HepG2 (cell line): ENCODE measurements at regions not wholly inside any gene's neighbourhood (a gene's known extent, or its start where the extent isn't known, plus 50 kb on each side); places are given as distances from the start of the nearest gene placed in this dataset.

Experiments used
- ATAC-seq: fragments of 200-7000 bp; cut with Tn5 transposase; 3 replicates; pipeline ENCODE4 v1.9.1; 2020; ENCODE audit warnings: mild to moderate bottlenecking, moderate library complexity
- BruUV-seq: library from RNA; stranded (reverse); fragments of 400-500 nt; replicated peaks from 2 replicates; lab custom pipeline; 2021; lab: Mats Ljungman, UMichigan
- CTCF ChIA-PET: fragments of 300-600 bp; formaldehyde crosslinking; extraction: SDS; loops from one replicate; lab custom pipeline; 2021; ENCODE audit warnings: low total read pairs, inconsistent platforms, low intra/inter-chr PET ratio; lab: Yijun Ruan, JAX
- POLR2A ChIA-PET: fragments of 350-600 bp; sonication (Branson Sonifier 250); formaldehyde crosslinking; loops from one replicate; lab custom pipeline; 2020; ENCODE audit warnings: antibody characterized with exemption, inconsistent platforms; lab: Yijun Ruan, JAX
- DNase-seq: peaks from one replicate; pipeline ENCODE4 v3.0.0-alpha.2; 2015; ENCODE audit warnings: low spot score
- FAIRE-seq: peaks from 3 replicates; lab custom pipeline; 2011; peaks lifted over from hg19 to GRCh38; lab: Jason Lieb, UNC
- H2AFZ ChIP-seq: one replicate; pipeline ENCODE4 v1.6.1; 2011; ENCODE audit warnings: low read length, inconsistent platforms
- H3K27ac ChIP-seq: fragments of 300-600 bp; 3 replicates; pipeline ENCODE4 v1.8.0; 2011; ENCODE audit warnings: mixed run types, mild to moderate bottlenecking, mixed read lengths, low read length, inconsistent platforms; ENCODE audit not compliant: insufficient read depth; ENCODE audit errors: extremely low read length
- H3K27me3 ChIP-seq, 2 experiments: fragments of 200-600 bp in 1 of 2; 2 replicates in 1 of 2; 3 replicates in 1 of 2; pipeline versions ENCODE4 v1.6.0 to v1.8.0; 2011; ENCODE audit warnings: low read length in 2 of 2, mild to moderate bottlenecking in 2 of 2, moderate library complexity in 2 of 2, inconsistent platforms in 1 of 2; ENCODE audit not compliant: insufficient read depth in 2 of 2, control insufficient read depth in 1 of 2
- H3K36me3 ChIP-seq, 2 experiments: fragments of 200-600 bp in 1 of 2; replicated peaks in 1 of 2; 2 replicates in 1 of 2; 3 replicates in 1 of 2; pipeline versions ENCODE4 v1.5.1 to v1.8.0; 2011; ENCODE audit warnings: low read length in 2 of 2, inconsistent platforms in 1 of 2; ENCODE audit not compliant: insufficient read depth in 2 of 2, control insufficient read depth in 1 of 2
- H3K4me1 ChIP-seq: 2 replicates; pipeline ENCODE4 v1.5.1; 2012; ENCODE audit warnings: low read length, inconsistent platforms; ENCODE audit not compliant: insufficient read depth
- H3K4me2 ChIP-seq: 2 replicates; pipeline ENCODE4 v1.6.0; 2011; ENCODE audit warnings: low read depth, low read length, inconsistent platforms
- H3K4me3 ChIP-seq, 3 experiments: fragments of 200-600 bp in 1 of 3; sonication (generic), shearing (Covaris generic) in 1 of 3; replicated peaks in 1 of 3; 2 replicates each; pipeline ENCODE4 v1.5.1; 2011 to 2016; ENCODE audit warnings: low read length in 3 of 3, inconsistent platforms in 2 of 3, low read depth in 2 of 3, mild to moderate bottlenecking in 2 of 3, control low read depth in 1 of 3, mixed read lengths in 1 of 3; ENCODE audit not compliant: insufficient read depth in 1 of 3
- H3K79me2 ChIP-seq: one replicate; pipeline ENCODE4 v1.6.1; 2011; ENCODE audit warnings: low read length, inconsistent platforms; ENCODE audit not compliant: insufficient read depth
- H3K9ac ChIP-seq: 2 replicates; pipeline ENCODE4 v1.6.0; 2011; ENCODE audit warnings: mild to moderate bottlenecking, low read depth, low read length, inconsistent platforms; ENCODE audit not compliant: insufficient read depth
- H3K9me3 ChIP-seq: 2 replicates; pipeline ENCODE4 v1.5.1; 2012; ENCODE audit warnings: mild to moderate bottlenecking, low read length
- H4K20me1 ChIP-seq: 2 replicates; pipeline ENCODE4 v1.6.0; 2011; ENCODE audit warnings: inconsistent platforms, mild to moderate bottlenecking, low read length, moderate library complexity; ENCODE audit not compliant: insufficient read depth
- CAMTA2 ChIP-seq: sonication (generic); formaldehyde crosslinking; IDR thresholded peaks from 2 replicates; pipeline ENCODE4 v1.4.0; 2020; ENCODE audit warnings: mild to moderate bottlenecking, missing genetic modification reagents, borderline replicate concordance
- CBX2 ChIP-seq, 2 experiments: fragments of 200-600 bp in 1 of 2; sonication (generic); formaldehyde crosslinking in 1 of 2; IDR thresholded peaks; 2 replicates each; pipeline versions ENCODE4 v1.7.0 to v1.8.1; 2018 to 2022; ENCODE audit warnings: low read depth in 2 of 2, low read length in 1 of 2, mild to moderate bottlenecking in 1 of 2, missing genetic modification reagents in 1 of 2
- JUNB ChIP-seq: sonication (generic); formaldehyde crosslinking; IDR thresholded peaks from 2 replicates; pipeline ENCODE4 v1.8.0; 2022; ENCODE audit warnings: missing genetic modification reagents, mild to moderate bottlenecking, borderline replicate concordance
- MXD3 ChIP-seq: IDR thresholded peaks from 2 replicates; pipeline ENCODE4 v1.6.1; 2016; ENCODE audit warnings: mild to moderate bottlenecking, missing biosample characterization, missing genetic modification reagents
- NR2F2 ChIP-seq: IDR thresholded peaks from 2 replicates; pipeline ENCODE4 v1.6.1; 2012; ENCODE audit warnings: low read depth, inconsistent platforms, borderline replicate concordance
- PRDM4 ChIP-seq: sonication (generic); formaldehyde crosslinking; IDR thresholded peaks from 2 replicates; pipeline ENCODE4 v1.9.0; 2021; ENCODE audit warnings: missing genetic modification reagents, borderline replicate concordance
- RFX3 ChIP-seq: IDR thresholded peaks from 2 replicates; pipeline ENCODE4 v1.6.1; 2016; ENCODE audit warnings: missing biosample characterization, missing genetic modification reagents
- RXRB ChIP-seq: IDR thresholded peaks from 2 replicates; pipeline ENCODE4 v1.6.1; 2016; ENCODE audit warnings: borderline replicate concordance, missing genetic modification reagents, missing compliant biosample characterization
- SCMH1 ChIP-seq: sonication (generic); formaldehyde crosslinking; IDR thresholded peaks from 2 replicates; pipeline ENCODE4 v1.9.0; 2021; ENCODE audit warnings: missing genetic modification reagents, mild to moderate bottlenecking, borderline replicate concordance
- TFDP2 ChIP-seq: sonication (generic); formaldehyde crosslinking; IDR thresholded peaks from 2 replicates; pipeline ENCODE4 v1.4.0; 2020; ENCODE audit warnings: missing genetic modification reagents
- ZFP62 ChIP-seq: sonication (generic); formaldehyde crosslinking; IDR thresholded peaks from 2 replicates; pipeline ENCODE4 v1.4.0; 2020; ENCODE audit warnings: missing genetic modification reagents
- ZNF251 ChIP-seq: sonication (generic); formaldehyde crosslinking; IDR thresholded peaks from 2 replicates; pipeline ENCODE4 v1.9.0; 2021; ENCODE audit warnings: mild to moderate bottlenecking, missing genetic modification reagents
- ZNF337 ChIP-seq: sonication (generic); formaldehyde crosslinking; IDR thresholded peaks from 2 replicates; pipeline ENCODE4 v1.5.1; 2020; ENCODE audit warnings: missing genetic modification reagents, low read depth, mild to moderate bottlenecking, borderline replicate concordance
- ZNF580 ChIP-seq: IDR thresholded peaks from 2 replicates; pipeline ENCODE4 v1.6.1; 2016; ENCODE audit warnings: low read depth, borderline replicate concordance
- WGBS: methylation state at CpG from one replicate; pipeline ENCODE4 v1.1.6; 2017; ENCODE audit warnings: low lambda C conversion rate; 5-methylcytosine and 5-hydroxymethylcytosine counted together
- in situ Hi-C: cut with HindIII; loops from 2 replicates; pipeline ENCODE4 v1.10.0; 2017; ENCODE audit warnings: low pct_unique_long_range_greater_than_20kb; ENCODE audit not compliant: extremely low pct_ligation_motif_present
- intact Hi-C: fragments of 100-400 bp; cut with micrococcal nuclease; formaldehyde crosslinking; loops from one replicate; pipeline ENCODE4 v1.10.0; 2022; ENCODE audit not compliant: unreplicated experiment

GRCh38 chr1:60935599-60936110 lies 146.7 kb upstream of the NFIA start (continued):
- TF ChIP-seq ZNF337 = no peak

- H3K27ac ChIP-seq = no peak overlapping the region
- peaks cover 3% of the 10 kb centered on the region; the same call in 1 of the 2 replicates for H3K4me1 ChIP-seq
- intact Hi-C loops (no loop called here), in situ Hi-C loops (no loop called here)
- FAIRE-seq (no peak), DNase-seq (no peak), ATAC-seq (no peak)
- 50% methylated on average over 3 of the region's 3 CpGs for WGBS
- H3K4me2 ChIP-seq = no peak overlapping the region
- H3K79me2 ChIP-seq = no peaks in the 10 kb centered on the region
- no peaks in the 10 kb centered on the region for H3K36me3 ChIP-seq
- H3K9me3 ChIP-seq = no peaks in the 10 kb centered on the region
- no peak overlapping the region for H3K9ac ChIP-seq
- CTCF ChIA-PET = no interaction called here
- H3K4me3 ChIP-seq = no peak overlapping the region
- H2AFZ ChIP-seq = no peak overlapping the region
- TF ChIP-seq CBX2 (IDR thresholded peaks at IDR 0.05; ENCODE audit: low read depth, low read length) (no peak), CBX2 (CRISPR knock-in tag; IDR thresholded peaks at IDR 0.05; ENCODE audit: low read depth) (no peak), NR2F2 (no peak), ZNF580 (CRISPR knock-in tag) (no peak), RXRB (CRISPR knock-in tag) (no peak), JUNB (CRISPR knock-in tag) (no peak), PRDM4 (no peak), MXD3 (no peak), ZFP62 (CRISPR knock-in tag) (no peak), SCMH1 (CRISPR knock-in tag) (no peak), TFDP2 (CRISPR knock-in tag) (no peak), ZNF251 (no peak), CAMTA2 (CRISPR knock-in tag) (no peak), RFX3 (no peak)
- H4K20me1 ChIP-seq = no peaks in the 10 kb centered on the region
- no TSS peak for BruUV-seq
- POLR2A ChIA-PET = no interaction called here
- H3K27me3 ChIP-seq = peaks cover 0 to 5% of the 10 kb centered on the region in 2 experiments; a peak in 1 of 5 replicates
Observed at GRCh38 chr1:60930130-60930529, 152.2 kb upstream of the NFIA start.
